OCI-LY1 (cell line): ENCODE measurements at regions not wholly inside any gene's neighbourhood (a gene's known extent, or its start where the extent isn't known, plus 50 kb on each side); places are given as distances from the start of the nearest gene placed in this dataset.

Experiments used
- EZH2 ChIP-seq: fragments of 200-600 bp; sonication (generic), shearing (Covaris generic); IDR thresholded peaks from 2 replicates; pipeline ENCODE4 v1.8.0; 2017; ENCODE audit warnings: borderline replicate concordance, mixed run types, mild to moderate bottlenecking, antibody characterized with exemption, low read length, moderate library complexity, mixed read lengths
- TF ChIP-seq, protein P1 (sequence below): fragments of 200-600 bp; sonication (generic), shearing (Covaris generic); IDR thresholded peaks from 2 replicates; pipeline ENCODE4 v1.5.1; 2017; ENCODE audit warnings: mild to moderate bottlenecking, antibody characterized with exemption, low read length, moderate library complexity, mixed read lengths

DNA sequence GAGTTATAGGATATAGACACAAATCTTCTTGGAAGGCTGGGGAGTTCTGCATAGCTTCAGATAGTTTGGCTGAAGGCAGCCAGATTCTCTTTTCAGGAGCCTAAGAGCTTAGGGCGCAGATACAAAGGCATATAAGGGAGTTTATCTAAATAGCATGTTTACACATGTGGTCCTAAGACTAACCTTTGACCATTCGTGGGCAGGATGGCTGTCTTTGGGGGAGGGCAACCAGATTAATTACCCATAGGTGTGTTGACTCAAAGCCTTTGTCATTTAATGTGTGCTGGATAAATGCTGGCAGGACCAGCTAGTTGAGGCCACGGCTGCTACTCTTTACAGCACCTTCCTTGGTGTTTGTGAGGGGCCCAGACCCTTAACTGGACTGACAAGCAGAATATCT lies 71.8 kb downstream of the IER5 start:
- TF ChIP-seq, protein P1, sequence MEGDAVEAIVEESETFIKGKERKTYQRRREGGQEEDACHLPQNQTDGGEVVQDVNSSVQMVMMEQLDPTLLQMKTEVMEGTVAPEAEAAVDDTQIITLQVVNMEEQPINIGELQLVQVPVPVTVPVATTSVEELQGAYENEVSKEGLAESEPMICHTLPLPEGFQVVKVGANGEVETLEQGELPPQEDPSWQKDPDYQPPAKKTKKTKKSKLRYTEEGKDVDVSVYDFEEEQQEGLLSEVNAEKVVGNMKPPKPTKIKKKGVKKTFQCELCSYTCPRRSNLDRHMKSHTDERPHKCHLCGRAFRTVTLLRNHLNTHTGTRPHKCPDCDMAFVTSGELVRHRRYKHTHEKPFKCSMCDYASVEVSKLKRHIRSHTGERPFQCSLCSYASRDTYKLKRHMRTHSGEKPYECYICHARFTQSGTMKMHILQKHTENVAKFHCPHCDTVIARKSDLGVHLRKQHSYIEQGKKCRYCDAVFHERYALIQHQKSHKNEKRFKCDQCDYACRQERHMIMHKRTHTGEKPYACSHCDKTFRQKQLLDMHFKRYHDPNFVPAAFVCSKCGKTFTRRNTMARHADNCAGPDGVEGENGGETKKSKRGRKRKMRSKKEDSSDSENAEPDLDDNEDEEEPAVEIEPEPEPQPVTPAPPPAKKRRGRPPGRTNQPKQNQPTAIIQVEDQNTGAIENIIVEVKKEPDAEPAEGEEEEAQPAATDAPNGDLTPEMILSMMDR: no peak
- TF ChIP-seq EZH2: no peak
